SIG-M5 treated with dmso at 0.1 percent for 504 hours (cell line): ENCODE measurements at regions not wholly inside any gene's neighbourhood (a gene's known extent, or its start where the extent isn't known, plus 50 kb on each side); places are given as distances from the start of the nearest gene placed in this dataset.
A peak's percentile ranks its signal among the peaks of the same experiment; 100 is the strongest.

Source experiments
- DNase-seq: peaks from one replicate; lab custom pipeline; 2025; ENCODE audit not compliant: unreplicated experiment; lab: John Stamatoyannopoulos, UW

DNA sequence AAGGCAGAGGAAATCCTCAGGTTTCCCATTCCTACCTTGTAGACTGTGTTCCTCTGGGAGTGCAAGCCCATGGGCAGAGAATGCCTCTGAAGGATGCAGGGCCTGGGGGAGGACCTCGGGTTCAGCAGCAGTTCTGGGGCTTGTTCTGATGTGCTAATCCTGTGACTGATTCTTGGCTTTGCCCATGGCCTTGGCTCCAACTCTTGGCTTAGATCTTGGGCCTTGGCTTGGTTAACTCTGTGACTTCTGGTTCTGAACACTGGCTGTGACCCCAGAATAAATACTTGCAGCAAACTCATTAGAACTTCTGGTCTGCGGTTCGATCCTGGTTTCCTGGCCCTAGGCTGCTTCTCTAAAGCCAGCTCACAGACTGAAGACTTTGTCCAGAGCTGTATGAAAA lies 366.9 kb upstream of the ZEB2 start:
- DNase-seq: no peak

DNA sequence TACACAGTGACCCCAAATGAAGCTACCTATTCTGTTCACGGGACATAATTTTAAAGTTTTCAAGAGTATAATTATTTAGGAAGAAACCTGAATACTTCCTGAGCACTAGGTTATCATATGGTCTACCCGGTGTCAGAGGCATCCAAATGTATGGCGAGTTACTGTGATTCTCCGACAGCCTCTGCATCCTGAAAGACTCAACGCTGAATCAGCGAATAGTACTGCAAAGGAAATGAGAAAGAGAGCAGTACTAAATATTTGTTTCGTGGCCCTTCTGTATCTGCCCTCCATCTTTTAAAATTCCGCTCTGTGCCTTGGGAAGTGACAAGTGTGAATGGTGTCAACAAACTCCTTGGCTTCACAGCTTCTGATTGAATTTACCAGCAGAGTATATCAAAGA lies 358.0 kb upstream of the ZEB2 start:
- DNase-seq: no peak

DNA sequence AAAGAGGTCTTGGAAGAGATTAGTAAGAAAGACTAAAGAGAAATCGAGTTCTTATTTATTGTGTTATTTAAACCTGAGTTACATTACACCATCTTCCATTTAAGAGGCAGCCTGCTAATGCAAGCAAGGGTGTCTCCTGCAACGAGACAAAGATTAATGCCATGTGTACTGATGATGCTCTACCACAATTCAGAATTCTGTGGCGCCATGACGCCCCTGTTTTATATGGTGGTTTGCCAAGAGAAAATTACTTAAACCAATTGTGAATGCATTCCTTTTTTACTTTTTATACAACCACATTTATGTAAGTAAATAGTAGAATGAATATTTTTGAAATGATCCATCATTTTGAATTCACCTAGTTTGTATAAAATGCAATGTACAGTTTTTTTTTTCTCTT lies 356.1 kb upstream of the ZEB2 start:
- no peak for DNase-seq

DNA sequence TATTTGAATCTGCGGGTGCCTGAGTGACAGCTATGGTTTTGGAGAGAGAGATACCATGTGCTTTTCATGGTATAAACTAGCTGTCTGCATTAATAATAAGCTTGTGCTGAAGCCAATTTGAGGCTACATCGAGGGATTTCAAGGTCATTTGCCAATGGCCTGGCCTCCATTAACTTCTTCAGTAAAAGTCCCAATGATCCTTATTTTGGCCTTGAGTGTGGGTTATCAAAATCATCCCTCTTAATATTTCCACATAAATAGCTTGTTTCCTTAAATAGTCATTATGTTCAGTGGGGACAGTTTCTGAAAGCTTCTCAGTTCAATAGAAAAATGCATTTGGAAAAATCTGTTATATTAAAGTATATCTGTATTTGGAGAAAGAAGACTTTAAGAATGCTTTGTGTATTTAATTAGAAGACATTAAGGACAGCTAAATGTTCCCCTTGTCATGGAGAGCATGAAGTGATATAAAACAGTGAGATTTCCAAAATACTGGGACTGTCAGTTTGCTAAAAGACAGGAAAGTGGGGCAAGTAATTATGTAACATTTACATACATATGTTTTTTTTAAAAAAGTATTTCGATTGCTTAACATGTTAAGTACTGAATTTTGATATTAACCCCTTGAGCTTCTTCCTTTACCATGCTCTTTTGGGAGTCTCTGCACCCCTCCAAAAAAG lies 355.5 kb upstream of the ZEB2 start:
- DNase-seq: no peak

DNA sequence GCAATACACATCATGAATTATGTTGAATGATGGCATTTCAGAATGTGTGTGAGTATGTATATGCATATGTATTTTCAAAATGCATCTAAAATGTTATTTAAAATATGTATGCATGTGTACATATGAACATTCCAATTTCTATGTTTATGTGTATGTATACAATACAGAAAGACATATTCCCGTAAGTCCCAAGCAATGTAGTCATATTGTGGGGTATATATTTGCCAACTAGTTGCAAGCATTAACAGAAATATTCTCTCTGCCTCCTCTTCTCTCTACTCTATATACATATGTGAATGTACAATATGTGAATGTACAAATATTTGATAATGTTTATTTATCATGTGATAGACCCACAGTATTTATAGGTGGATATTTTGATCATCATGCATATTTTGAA lies 345.8 kb upstream of the ZEB2 start:
- DNase-seq: no peak

DNA sequence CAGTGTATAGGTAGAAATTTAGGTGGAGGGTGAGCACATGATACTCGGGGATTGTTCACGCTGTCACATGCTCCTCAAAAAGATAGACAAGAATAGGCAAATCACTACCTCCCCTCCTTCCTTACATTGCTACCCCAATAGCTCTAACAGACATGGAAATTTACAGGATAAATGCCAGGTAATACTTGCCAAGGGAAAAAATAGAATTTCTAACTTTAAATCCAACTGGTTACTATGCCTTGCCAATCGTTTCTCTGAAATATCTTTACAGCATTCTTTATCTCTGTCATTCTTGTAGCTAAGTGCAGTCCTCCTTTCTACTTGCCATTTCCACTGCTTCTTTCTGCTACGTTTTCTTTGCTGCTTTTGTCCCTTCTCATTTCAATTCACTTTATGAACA lies 339.8 kb upstream of the ZEB2 start:
- no peak for DNase-seq

DNA sequence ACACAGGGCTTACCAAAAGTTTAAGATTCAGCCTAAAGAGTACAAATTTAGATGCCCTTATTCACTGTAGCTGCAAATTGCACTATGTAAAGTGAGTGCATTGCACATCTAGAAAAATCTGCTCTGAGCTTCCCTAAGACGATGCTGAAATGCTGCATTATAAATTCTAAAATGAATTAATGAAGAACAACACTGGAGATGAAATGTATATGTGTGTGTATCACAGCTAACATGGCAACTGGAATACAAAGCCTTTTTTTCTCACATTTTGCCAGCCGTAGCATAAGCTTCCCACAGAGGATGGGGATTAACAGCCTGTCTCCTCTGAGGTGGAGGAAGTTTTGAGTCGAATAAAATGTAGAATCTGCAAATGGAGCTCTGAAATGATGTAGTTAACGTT lies 338.3 kb upstream of the ZEB2 start:
- DNase-seq: no peak

DNA sequence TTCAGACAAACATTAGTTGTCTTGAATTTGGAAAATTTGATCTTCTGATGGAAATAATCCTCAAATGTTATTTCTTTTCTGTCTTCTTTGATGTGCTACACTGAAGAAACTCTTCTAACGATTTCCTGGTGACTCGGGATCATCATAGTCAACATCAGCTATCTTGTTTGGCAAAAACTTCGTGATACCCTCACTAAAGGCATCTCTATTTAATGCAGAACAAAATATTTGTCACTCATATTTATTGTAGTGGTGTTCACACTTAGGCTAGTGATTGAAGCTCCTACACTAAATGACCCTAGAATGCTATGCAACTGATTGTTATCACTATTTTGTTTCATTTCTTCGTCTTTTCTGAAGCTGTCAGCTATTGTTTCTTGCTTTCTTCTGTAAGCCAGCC lies 334.7 kb upstream of the ZEB2 start:
- DNase-seq: no peak

DNA sequence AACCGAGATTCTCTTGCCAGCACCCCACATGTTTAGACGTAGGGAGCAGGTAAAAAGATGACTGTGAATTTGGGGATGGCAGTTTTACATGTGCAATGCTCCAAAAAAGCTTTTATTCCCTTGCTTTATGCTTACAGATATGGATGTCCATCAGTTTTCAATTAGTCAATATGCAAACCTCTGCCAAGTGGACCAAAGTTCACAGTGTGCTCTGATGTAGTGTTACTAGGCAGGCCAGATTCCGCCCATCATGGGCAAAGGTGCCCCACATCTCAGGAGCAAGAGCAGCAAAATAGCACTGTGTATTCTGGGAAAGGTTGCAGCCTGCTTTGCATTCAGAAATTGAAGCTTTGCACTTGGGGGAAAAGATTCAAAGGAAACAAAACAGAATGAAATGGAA lies 329.7 kb upstream of the ZEB2 start:
- DNase-seq: no peak

DNA sequence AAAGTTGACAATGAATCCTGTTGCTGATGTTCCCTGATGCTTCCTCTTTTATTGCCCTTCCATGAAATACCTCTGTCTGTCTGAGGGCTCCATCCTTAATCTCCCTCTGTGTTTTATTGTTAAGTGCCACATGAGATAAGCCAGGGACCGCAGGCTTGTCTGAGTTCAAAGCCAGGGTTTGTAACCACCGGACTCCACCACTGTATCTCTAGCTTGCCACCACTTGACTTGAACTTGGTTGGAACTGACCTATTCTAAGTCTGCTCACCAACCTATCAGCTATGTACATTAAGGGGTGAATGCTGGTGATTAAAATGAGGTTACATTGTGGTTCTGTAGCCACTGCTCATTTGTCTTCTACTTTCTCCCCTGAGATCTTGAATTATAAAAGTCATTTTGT lies 328.5 kb upstream of the ZEB2 start:
- no peak for DNase-seq

DNA sequence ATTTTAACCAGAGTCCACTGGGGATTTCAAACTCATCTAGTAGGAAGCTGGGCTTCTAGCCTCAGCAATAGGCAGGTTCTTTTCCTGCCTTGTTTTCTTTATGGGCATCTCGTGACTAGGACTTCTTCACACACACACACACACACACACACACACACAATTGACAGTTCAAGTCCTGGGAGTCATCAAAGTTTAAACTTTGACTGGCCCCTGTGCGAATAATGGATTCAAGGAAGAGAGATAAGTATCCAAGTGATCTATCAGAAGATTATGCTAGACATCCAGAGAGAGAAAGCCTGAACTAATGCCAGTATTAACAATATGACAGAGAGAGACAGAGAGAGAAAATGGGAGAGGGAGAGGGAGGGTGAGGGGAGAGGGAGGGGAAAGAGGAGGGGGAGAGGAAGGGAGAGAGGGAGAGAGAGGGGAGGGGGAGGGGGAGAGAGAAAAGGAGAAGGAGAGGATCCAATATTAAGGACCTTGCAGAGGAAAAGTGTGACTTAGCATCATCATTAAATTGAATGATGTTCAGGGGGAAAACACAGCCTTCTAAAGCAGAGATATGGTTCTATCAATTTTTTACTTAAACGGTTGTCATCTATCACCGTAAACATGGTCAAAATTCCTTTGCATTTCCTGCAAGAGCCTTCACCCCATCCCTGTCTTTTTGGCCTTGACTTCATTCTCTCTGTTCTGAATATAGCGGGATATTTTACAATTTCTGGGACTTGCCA lies 327.6 kb upstream of the ZEB2 start:
- no peak for DNase-seq

DNA sequence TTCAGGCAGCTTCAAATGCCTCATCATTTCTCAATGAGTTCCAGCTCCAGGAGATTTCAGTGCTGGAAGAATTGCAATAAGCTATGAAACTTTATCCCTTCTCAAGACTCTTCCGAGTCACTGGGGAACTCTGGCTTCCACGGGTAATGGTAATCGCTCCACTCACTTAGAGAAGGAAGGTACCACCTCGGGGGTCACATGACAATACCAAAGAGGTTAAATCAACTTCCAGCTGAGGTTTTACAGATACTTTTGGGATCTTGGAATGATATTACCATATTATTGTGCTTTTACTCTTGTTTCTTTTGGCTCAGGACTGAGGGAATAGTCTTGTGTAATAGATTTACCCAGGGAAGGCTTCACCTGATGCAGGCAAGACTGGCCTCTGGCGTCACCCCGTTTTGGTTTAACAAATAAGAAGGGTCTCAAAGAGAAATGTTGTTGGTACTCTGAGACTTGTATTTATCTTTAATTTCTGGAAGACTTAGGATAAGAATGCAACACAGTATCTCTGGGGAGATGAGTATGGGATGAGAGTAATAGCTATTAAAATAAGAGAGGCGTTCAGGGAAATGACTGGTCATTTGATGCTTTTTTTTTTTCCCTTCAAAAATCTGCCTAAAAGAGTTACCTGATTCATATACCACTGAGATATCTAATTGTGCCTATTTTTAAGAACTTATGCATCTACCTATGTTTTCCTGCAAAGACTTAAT lies 316.9 kb upstream of the ZEB2 start:
- no peak for DNase-seq

DNA sequence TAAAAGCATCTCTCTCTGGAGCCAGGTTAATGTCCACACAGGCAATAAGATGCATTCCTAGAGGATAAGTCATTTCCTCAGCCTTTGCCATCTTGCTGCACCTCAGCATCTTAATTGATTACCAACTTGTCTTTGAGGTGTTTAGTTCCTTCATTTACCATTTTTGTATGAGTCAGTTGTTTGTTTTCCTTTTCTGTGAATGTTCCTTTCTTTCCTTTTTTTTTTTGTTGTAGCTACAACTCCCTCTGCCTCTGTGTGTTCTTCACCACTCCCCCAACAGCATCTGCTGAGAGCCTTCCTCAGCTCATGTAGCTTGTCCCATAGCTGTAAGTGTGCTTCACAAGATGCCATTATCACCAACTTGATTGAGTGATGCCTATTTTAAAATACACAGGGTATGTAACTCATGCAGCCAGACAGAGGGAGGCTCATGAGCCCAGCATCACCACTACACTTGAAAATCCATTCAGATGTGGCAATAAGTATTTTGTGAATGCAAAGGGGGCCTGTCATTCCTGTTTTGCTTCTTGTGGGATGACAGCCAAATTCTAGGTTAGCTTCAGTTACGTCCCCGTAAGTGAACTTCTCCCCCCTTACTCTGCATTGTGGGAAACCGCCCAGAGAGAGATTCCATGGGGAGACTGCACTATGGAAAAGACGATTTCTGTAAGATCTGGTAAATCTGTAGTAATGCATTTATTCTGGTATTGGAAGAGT lies 315.9 kb upstream of the ZEB2 start:
- DNase-seq: no peak

DNA sequence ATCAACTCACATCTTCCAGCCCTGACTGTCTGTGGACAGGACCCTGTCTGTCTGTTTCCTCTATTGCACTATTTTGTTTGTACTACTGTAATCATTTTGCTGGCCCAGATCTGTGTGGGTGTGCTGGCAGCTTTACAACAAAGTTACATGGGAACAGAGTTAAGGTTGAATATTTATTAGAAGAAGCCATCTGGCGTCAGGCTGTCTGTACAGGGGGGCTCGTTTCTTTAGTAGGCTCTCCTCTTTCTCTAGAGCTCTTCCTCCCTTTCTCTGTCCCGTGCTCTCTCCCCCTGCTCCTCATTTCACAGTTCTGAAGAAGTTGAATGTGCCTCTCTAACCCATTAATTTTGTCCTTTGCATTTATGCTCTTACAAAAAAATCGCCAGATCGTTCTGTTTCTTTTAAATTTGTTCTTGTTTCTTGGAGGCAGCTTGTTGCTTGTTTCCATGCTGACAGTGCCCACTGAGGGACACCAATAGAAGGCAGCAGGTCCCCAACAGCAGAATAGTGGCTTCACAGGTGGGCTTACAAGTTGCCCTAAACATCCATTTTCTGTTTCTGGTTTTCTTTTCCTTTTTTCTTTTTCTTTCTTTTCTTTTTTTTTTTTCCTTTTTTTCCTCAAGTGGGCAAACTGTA lies 315.2 kb upstream of the ZEB2 start:
- no peak for DNase-seq

DNA sequence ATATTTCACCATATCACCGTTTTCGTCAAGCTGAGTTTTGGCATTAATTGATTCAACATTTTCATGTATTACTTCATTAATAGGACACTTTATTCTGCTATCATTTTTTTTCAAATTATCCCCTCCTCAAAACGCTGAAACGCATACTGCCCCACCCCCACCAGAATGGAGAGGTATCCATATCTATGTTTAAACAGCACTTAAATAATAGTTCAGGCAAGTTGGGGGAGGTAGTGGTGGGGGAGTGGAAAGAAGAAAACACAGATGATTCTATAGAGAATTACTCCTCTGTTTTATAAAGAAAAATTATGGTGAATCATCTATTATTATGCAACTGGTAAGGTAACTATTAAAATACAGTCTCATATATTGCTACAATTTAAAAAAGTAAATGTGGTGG lies 314.4 kb upstream of the ZEB2 start:
- no peak for DNase-seq

DNA sequence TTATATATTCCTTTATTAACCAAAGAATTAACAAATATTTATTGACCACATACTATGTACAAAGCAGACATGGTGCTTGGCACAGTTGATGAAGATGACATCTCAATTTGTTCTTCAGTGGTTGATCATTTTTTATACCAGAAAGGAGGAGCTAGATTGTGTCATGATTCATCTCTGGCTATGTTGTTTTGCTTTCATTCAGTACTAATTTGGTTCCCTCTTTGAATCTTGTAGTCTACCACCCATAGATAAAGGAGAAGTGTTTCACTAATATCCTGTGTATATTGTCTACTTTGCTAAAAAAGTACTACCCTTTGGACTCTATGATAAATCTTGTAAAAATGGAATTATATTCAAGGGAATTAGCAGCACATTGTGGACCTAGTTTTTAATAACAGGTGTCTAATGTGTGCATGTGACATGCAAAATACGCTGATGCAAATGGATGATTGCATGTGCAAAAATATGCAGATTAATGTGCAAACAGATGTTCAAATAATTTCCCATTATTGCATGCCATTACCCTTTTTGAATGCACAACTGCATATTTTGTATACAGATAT lies 313.2 kb upstream of the ZEB2 start:
- no peak for DNase-seq

DNA sequence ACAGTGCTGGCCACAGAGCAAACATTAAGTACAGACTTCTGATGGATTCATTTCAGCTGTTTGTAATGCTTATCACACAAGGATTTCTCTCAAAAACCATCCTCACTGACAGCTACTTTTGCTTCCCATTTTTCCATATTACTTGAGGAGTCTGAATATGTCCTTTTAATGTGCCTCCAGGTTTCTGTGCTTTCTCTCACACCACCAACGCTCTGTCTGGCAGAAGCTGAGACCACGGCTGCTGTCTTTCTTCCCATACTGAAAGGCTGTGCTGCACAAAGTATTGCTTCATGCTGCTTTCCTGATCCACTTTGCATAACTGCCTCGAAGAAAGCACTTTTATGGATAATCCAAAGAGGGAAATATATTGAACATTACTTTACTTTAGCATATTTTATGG lies 312.1 kb upstream of the ZEB2 start:
- no peak for DNase-seq

DNA sequence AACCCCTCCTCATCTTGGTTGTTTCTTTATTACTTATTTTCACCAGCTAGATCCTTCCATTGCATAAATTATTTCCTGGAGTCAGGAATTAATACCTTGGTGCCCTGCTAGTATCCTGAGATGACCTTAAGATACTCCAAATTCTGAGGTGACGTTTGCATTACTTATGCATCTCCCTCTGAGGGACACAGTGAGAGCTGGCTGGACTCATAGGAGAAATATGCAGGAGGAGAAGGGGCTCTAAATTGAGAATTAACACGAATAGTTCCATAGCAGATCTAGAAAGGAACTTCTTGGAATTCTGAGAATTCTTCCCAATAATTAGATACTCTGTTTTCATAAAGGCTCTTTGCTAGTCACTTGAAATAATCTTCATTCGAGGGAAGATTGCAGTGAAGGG lies 310.6 kb upstream of the ZEB2 start:
- DNase-seq: no peak

DNA sequence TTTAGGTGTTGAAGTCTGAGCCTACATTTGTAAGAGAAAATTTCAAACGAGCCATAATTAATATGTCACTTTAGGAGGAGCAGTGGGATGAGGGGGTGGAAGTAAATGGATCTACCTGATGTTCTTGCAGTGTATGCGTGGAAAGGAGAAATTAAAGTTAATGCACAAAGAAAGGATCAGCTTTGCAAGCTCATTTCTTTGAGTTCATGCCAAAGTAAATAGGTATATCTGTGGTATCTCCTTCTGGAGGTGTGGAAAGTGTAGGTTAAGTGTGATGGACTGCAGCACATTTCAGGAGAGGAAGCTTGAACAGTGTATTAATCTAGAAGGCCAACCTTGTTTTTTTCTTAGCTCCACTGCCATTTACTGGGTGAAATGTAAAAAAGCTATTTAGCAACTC lies 307.5 kb upstream of the ZEB2 start:
- DNase-seq: no peak

DNA sequence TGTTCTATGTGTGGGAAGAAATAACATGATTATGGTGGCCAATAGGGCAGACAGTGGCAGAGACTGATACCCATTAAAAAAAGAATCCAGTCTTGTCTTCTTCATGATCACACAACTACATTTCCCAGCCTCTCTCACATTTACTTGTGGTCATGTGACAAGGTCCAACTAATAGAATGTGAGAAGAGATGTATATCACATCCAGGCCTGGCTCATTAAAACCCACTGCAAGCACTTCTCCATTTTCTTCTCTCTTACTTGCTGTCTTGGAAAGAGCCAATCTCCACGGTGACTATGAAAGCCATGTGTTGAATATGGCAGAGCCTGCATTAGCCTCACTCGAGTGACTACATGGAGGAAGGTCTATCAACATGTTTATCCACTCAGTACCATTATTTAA lies 306.2 kb upstream of the ZEB2 start:
- DNase-seq: peak; percentile 3
